ENCODE measurements at regions not wholly inside any gene's neighbourhood (a gene's known extent, or its start where the extent isn't known, plus 50 kb on each side); places are given as distances from the start of the nearest gene placed in this dataset.

GRCh38 chr10:44064317-44064716, 320.6 kb downstream of the CXCL12 start:
- ATAC-seq (peak in 1 of 2 donors; percentile 25), DNase-seq (no peak)
- H3K4me3 Mint-ChIP-seq: no peak overlapping the region
- H3K4me1 Mint-ChIP-seq (ENCODE audit: low read depth): no peaks in the 10 kb centered on the region
- no peaks in the 10 kb centered on the region for H3K36me3 Mint-ChIP-seq (ENCODE audit: insufficient read depth)
- no peaks in the 10 kb centered on the region for H3K9me3 Mint-ChIP-seq
- no peaks in the 10 kb centered on the region for H3K27me3 Mint-ChIP-seq (ENCODE audit: low read depth)

- Mint-ChIP-seq H3K4me1 (ENCODE audit: low read depth) (no peaks in the 10 kb centered on the region), H3K27me3 (ENCODE audit: low read depth) (peaks cover 3% of the 10 kb centered on the region), H3K4me3 (no peak overlapping the region), H3K36me3 (ENCODE audit: insufficient read depth) (no peaks in the 10 kb centered on the region), H3K9me3 (no peaks in the 10 kb centered on the region)
- DNase-seq: no peak
- ATAC-seq: no peak
Measured at GRCh38 chr10:44063686-44064085, 321.2 kb downstream of the CXCL12 start.

GRCh38 chr10:44060719-44061118, 324.2 kb downstream of the CXCL12 start:
- Mint-ChIP-seq H3K36me3 (ENCODE audit: insufficient read depth) (no peaks in the 10 kb centered on the region), H3K9me3 (no peaks in the 10 kb centered on the region), H3K4me1 (ENCODE audit: low read depth) (no peaks in the 10 kb centered on the region), H3K27me3 (ENCODE audit: low read depth) (peaks cover 3% of the 10 kb centered on the region), H3K4me3 (no peak overlapping the region)
- ATAC-seq (no peak), DNase-seq (no peak)

DNA sequence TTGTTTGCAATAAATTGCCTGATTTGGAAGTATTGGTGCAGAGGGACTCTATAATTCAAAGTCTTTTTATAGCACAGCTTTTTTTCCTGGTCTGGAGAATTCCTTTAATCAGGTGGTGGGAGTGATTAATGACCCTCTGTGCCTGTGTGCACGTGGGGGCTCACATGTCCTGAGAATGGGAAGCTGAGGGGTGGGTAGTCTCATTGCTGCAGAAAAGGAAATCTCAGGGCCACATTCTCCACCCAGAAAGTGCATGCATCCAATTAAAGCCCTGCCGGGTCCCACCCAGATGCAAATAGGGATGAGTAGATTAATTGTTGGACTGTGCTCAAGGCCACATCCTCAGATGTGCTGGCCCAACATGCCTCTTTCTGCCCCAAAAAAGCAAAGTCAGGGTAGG, 324.7 kb downstream of the CXCL12 start:
- Mint-ChIP-seq H3K27me3 (ENCODE audit: low read depth) (peaks cover 3% of the 10 kb centered on the region), H3K4me3 (no peak overlapping the region), H3K9me3 (no peaks in the 10 kb centered on the region), H3K36me3 (ENCODE audit: insufficient read depth) (no peaks in the 10 kb centered on the region), H3K4me1 (ENCODE audit: low read depth) (no peaks in the 10 kb centered on the region)
- DNase-seq (no peak), ATAC-seq (no peak)

GRCh38 chr10:44058259-44058658, 326.6 kb downstream of the CXCL12 start:
- H3K27me3 Mint-ChIP-seq (ENCODE audit: low read depth): peaks cover 6% of the 10 kb centered on the region
- no peaks in the 10 kb centered on the region for H3K4me1 Mint-ChIP-seq (ENCODE audit: low read depth)
- no peaks in the 10 kb centered on the region for H3K9me3 Mint-ChIP-seq
- H3K4me3 Mint-ChIP-seq: no peak overlapping the region
- no peak for ATAC-seq
- no peak for DNase-seq
- H3K36me3 Mint-ChIP-seq (ENCODE audit: insufficient read depth): no peaks in the 10 kb centered on the region

- Mint-ChIP-seq H3K9me3 (no peaks in the 10 kb centered on the region), H3K4me1 (ENCODE audit: low read depth) (no peaks in the 10 kb centered on the region), H3K4me3 (no peak overlapping the region), H3K27me3 (ENCODE audit: low read depth) (peaks cover 7% of the 10 kb centered on the region), H3K36me3 (ENCODE audit: insufficient read depth) (no peaks in the 10 kb centered on the region)
- ATAC-seq (no peak), DNase-seq (no peak)
Measured at GRCh38 chr10:44056967-44057805, 327.7 kb downstream of the CXCL12 start.

- ATAC-seq (no peak), DNase-seq (no peak)
- Mint-ChIP-seq H3K4me1 (ENCODE audit: low read depth) (no peaks in the 10 kb centered on the region), H3K4me3 (no peak overlapping the region), H3K36me3 (ENCODE audit: insufficient read depth) (no peaks in the 10 kb centered on the region), H3K27me3 (ENCODE audit: low read depth) (peaks cover 10% of the 10 kb centered on the region), H3K9me3 (no peaks in the 10 kb centered on the region)
Measured at GRCh38 chr10:44056206-44056605, 328.7 kb downstream of the CXCL12 start.

- no peaks in the 10 kb centered on the region for H3K36me3 Mint-ChIP-seq (ENCODE audit: insufficient read depth)
- DNase-seq (no peak), ATAC-seq (no peak)
- no peak overlapping the region for H3K4me3 Mint-ChIP-seq
- no peaks in the 10 kb centered on the region for H3K9me3 Mint-ChIP-seq
- no peaks in the 10 kb centered on the region for H3K4me1 Mint-ChIP-seq (ENCODE audit: low read depth)
- H3K27me3 Mint-ChIP-seq (ENCODE audit: low read depth): peaks cover 8% of the 10 kb centered on the region
Measured at GRCh38 chr10:44054046-44054445, 330.9 kb downstream of the CXCL12 start.

DNA sequence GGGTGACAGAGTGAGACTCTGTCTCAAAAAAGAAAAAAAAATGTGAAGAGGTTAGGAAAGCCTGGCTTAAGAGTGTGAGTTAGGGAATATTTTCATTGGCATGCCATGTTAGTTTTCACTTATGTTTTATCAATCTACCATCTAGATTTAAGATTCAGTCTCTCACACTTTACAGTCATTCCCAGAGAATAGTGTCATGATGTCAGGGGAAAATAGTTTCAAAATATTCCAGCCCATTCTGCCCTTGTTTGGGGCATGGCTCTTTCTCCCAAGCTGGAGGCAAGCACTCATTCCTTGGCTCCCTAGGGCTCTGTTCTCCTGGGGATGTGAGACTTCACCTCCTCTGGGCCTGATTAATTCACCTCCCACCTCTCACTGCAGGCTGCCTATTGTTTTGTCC, 331.5 kb downstream of the CXCL12 start:
- DNase-seq: no peak
- Mint-ChIP-seq H3K27me3 (ENCODE audit: low read depth) (peaks cover 6% of the 10 kb centered on the region), H3K4me1 (ENCODE audit: low read depth) (no peaks in the 10 kb centered on the region), H3K9me3 (no peaks in the 10 kb centered on the region), H3K4me3 (no peak overlapping the region), H3K36me3 (ENCODE audit: insufficient read depth) (no peaks in the 10 kb centered on the region)
- ATAC-seq: no peak

DNA sequence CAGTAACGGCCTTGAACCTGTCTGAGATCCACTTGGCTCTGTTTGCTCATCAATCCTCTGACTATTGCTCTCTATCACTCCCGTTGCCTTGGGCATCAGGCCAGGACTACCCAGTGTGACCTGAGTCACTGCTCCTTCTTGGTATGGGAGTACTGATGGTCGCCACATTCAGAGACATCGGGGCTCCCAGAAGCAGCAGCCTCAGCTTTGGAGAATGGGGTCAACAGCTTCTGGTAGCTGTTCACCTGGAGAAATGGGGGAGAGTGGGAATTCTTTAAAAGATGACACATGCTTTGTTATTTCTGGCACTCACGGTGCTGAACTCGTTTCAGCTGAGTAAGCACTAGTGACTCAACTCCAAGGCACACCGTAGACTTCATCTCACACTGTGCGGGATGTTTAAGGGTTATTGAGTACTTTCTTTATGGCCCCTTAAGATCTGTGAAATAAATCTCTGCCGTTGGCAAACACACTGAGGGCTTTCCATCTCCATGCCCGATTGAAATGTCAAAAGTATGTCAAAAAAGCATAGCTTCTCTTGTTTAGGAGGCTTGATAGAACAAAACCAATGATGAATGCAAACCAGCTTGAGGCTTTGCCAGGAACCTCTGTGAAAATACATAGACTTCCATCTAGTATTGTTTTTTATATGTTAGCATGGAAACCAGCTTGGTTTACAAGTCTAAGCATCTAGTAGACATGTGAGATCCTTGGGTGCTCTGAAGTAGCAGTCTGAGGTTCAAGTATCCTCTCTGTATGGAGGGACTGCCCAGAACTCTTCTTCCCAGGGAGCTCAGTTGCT, 333.1 kb downstream of the CXCL12 start:
- peaks cover 9% of the 10 kb centered on the region for H3K27me3 Mint-ChIP-seq (ENCODE audit: low read depth)
- DNase-seq (no peak), ATAC-seq (no peak)
- no peaks in the 10 kb centered on the region for H3K9me3 Mint-ChIP-seq
- H3K36me3 Mint-ChIP-seq (ENCODE audit: insufficient read depth): no peaks in the 10 kb centered on the region
- H3K4me1 Mint-ChIP-seq (ENCODE audit: low read depth): no peaks in the 10 kb centered on the region
- H3K4me3 Mint-ChIP-seq: no peak overlapping the region

- Mint-ChIP-seq H3K27me3 (ENCODE audit: low read depth) (peaks cover 9% of the 10 kb centered on the region), H3K36me3 (ENCODE audit: insufficient read depth) (no peaks in the 10 kb centered on the region), H3K4me1 (ENCODE audit: low read depth) (no peaks in the 10 kb centered on the region), H3K9me3 (no peaks in the 10 kb centered on the region), H3K4me3 (no peak overlapping the region)
- no peak for DNase-seq
- no peak for ATAC-seq
Measured at GRCh38 chr10:44051091-44051490, 333.8 kb downstream of the CXCL12 start.

GRCh38 chr10:44049301-44050015, 335.4 kb downstream of the CXCL12 start:
- Mint-ChIP-seq H3K4me3 (no peak overlapping the region), H3K9me3 (no peaks in the 10 kb centered on the region), H3K27me3 (ENCODE audit: low read depth) (peaks cover 9% of the 10 kb centered on the region), H3K36me3 (ENCODE audit: insufficient read depth) (no peaks in the 10 kb centered on the region), H3K4me1 (ENCODE audit: low read depth) (no peaks in the 10 kb centered on the region)
- no peak for DNase-seq
- no peak for ATAC-seq

GRCh38 chr10:44047361-44047760, 337.5 kb downstream of the CXCL12 start:
- Mint-ChIP-seq H3K36me3 (ENCODE audit: insufficient read depth) (no peaks in the 10 kb centered on the region), H3K4me3 (no peak overlapping the region), H3K4me1 (ENCODE audit: low read depth) (no peaks in the 10 kb centered on the region), H3K9me3 (no peaks in the 10 kb centered on the region), H3K27me3 (ENCODE audit: low read depth) (peaks cover 5% of the 10 kb centered on the region)
- ATAC-seq (no peak), DNase-seq (no peak)

DNA sequence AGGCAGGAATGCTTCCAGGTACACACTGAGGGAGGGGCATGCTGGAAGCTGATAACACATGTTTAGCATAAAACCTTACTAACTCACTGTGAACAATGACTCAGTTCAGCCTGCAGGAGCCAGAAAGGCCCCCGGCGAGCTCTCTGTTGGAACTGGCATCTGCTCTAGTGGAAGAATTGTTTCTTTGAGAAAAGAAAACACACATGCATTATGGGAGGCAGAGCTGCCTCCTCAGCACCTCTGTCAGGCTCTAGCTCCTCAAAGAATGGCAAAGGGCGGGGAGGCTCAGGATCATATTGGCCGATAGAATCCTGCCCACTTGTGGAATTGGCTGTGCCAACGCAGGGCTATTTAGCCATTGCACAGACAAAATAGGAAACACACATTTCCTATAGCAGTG, 338.3 kb downstream of the CXCL12 start:
- H3K4me1 Mint-ChIP-seq (ENCODE audit: low read depth): no peaks in the 10 kb centered on the region
- ATAC-seq: no peak
- no peaks in the 10 kb centered on the region for H3K9me3 Mint-ChIP-seq

More for the DNA sequence above, 338.3 kb downstream of the CXCL12 start:
- DNase-seq: no peak
- H3K4me3 Mint-ChIP-seq: no peak overlapping the region
- peaks cover 2% of the 10 kb centered on the region for H3K27me3 Mint-ChIP-seq (ENCODE audit: low read depth)
- no peaks in the 10 kb centered on the region for H3K36me3 Mint-ChIP-seq (ENCODE audit: insufficient read depth)
